ENCODE measurements at regions not wholly inside any gene's neighbourhood (a gene's known extent, or its start where the extent isn't known, plus 50 kb on each side); places are given as distances from the start of the nearest gene placed in this dataset.

DNA sequence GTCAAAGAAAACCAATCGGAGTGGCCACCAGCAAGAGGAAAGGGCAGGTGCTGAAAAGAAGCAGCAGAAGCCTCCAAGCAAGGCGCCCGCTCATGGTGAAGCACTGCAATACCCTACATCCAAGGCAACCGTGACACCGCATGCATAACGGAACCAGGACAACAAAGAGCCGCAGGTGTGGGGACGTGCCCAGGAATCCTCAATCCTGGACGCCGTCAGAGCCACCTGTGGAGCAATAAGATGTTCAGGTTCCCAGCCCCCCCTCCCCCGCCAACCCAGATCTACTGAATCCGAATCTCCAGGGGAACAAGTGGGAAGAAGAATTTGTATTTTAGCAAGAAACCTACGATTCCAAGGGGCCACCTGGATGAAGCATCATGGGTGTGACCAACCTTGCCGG lies 70.8 kb downstream of the SHANK2 start:
- no peak for TF ChIP-seq ZNF785 (tag by site-specific recombination; IDR thresholded peaks at IDR 0.05)
- TF ChIP-seq ZNF23 (tag by site-specific recombination; IDR thresholded peaks at IDR 0.05; ENCODE audit: borderline replicate concordance), result no peak
- TF ChIP-seq, protein P1, sequence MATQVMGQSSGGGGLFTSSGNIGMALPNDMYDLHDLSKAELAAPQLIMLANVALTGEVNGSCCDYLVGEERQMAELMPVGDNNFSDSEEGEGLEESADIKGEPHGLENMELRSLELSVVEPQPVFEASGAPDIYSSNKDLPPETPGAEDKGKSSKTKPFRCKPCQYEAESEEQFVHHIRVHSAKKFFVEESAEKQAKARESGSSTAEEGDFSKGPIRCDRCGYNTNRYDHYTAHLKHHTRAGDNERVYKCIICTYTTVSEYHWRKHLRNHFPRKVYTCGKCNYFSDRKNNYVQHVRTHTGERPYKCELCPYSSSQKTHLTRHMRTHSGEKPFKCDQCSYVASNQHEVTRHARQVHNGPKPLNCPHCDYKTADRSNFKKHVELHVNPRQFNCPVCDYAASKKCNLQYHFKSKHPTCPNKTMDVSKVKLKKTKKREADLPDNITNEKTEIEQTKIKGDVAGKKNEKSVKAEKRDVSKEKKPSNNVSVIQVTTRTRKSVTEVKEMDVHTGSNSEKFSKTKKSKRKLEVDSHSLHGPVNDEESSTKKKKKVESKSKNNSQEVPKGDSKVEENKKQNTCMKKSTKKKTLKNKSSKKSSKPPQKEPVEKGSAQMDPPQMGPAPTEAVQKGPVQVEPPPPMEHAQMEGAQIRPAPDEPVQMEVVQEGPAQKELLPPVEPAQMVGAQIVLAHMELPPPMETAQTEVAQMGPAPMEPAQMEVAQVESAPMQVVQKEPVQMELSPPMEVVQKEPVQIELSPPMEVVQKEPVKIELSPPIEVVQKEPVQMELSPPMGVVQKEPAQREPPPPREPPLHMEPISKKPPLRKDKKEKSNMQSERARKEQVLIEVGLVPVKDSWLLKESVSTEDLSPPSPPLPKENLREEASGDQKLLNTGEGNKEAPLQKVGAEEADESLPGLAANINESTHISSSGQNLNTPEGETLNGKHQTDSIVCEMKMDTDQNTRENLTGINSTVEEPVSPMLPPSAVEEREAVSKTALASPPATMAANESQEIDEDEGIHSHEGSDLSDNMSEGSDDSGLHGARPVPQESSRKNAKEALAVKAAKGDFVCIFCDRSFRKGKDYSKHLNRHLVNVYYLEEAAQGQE (tag by site-specific recombination; IDR thresholded peaks at IDR 0.05), result no peak
- TF ChIP-seq ZSCAN23 (tag by site-specific recombination; IDR thresholded peaks at IDR 0.05), result no peak
- TF ChIP-seq SALL2 (tag by site-specific recombination; IDR thresholded peaks at IDR 0.05; ENCODE audit: borderline replicate concordance), result no peak
- TF ChIP-seq ZNF48 (tag by site-specific recombination; IDR thresholded peaks at IDR 0.05), result no peak
- TF ChIP-seq ZNF416 (tag by site-specific recombination; IDR thresholded peaks at IDR 0.05), result no peak

Measured in HEK293 (cell line).